RWPE1 (cell line): ENCODE measurements at regions not wholly inside any gene's neighbourhood (a gene's known extent, or its start where the extent isn't known, plus 50 kb on each side); places are given as distances from the start of the nearest gene placed in this dataset.
"Not testable (repeated sequence)": the region's sequence is repeated elsewhere in the genome, so short reads cannot be mapped to it uniquely, and the experiment has no call there.

ENCODE experiments used
- CTCF ChIA-PET: fragments of 350-600 bp; sonication (Branson Sonifier 250); formaldehyde crosslinking; extraction: SDS; loops from one replicate; lab custom pipeline; 2021; lab: Yijun Ruan, JAX
- POLR2A ChIA-PET: fragments of 400-600 bp; formaldehyde crosslinking; extraction: SDS; loops from one replicate; lab custom pipeline; 2020; ENCODE audit warnings: antibody characterized with exemption; ENCODE audit not compliant: low non-redundant PET; lab: Yijun Ruan, JAX
- DNase-seq: peaks from one replicate; pipeline ENCODE4 v3.0.0; 2012; ENCODE audit warnings: low spot score
- H3K27ac ChIP-seq: fragments of 450-650 bp; 2 replicates; pipeline ENCODE4 v1.5.1; 2017

- CTCF ChIA-PET, POLR2A ChIA-PET, H3K27ac ChIP-seq: not testable (repeated sequence)
- DNase-seq = peak; percentile 1
Observed at GRCh38 chr5:177883295-177883694, 100.6 kb upstream of the FAM153A start.

GRCh38 chr5:177875900-177876238, 93.2 kb upstream of the FAM153A start:
- DNase-seq, POLR2A ChIA-PET: not testable (repeated sequence)

GRCh38 chr5:177875013-177875899, 92.6 kb upstream of the FAM153A start:
- H3K27ac ChIP-seq, POLR2A ChIA-PET, DNase-seq, CTCF ChIA-PET: not testable (repeated sequence)

More at GRCh38 chr5:177875900-177876238, 93.2 kb upstream of the FAM153A start:
- CTCF ChIA-PET, H3K27ac ChIP-seq: not testable (repeated sequence)

- DNase-seq, POLR2A ChIA-PET, H3K27ac ChIP-seq, CTCF ChIA-PET: not testable (repeated sequence)
Observed at GRCh38 chr5:177863822-177864446, 81.2 kb upstream of the FAM153A start.

GRCh38 chr5:177857642-177858200, 75.0 kb upstream of the FAM153A start:
- POLR2A ChIA-PET, CTCF ChIA-PET, DNase-seq, H3K27ac ChIP-seq: not testable (repeated sequence)

- H3K27ac ChIP-seq, POLR2A ChIA-PET, CTCF ChIA-PET, DNase-seq: not testable (repeated sequence)
Observed at GRCh38 chr5:177856474-177856873, 73.8 kb upstream of the FAM153A start.

GRCh38 chr5:177847914-177848313, 65.2 kb upstream of the FAM153A start:
- CTCF ChIA-PET, DNase-seq, H3K27ac ChIP-seq, POLR2A ChIA-PET: not testable (repeated sequence)

GRCh38 chr5:177846598-177846997, 63.9 kb upstream of the FAM153A start:
- DNase-seq, CTCF ChIA-PET, POLR2A ChIA-PET, H3K27ac ChIP-seq: not testable (repeated sequence)

- H3K27ac ChIP-seq, DNase-seq, POLR2A ChIA-PET, CTCF ChIA-PET: not testable (repeated sequence)
Observed at GRCh38 chr5:177845906-177846305, 63.2 kb upstream of the FAM153A start.

GRCh38 chr5:177836191-177836590, 53.5 kb upstream of the FAM153A start:
- POLR2A ChIA-PET, DNase-seq, H3K27ac ChIP-seq, CTCF ChIA-PET: not testable (repeated sequence)
